HepG2 (cell line): ENCODE measurements at regions not wholly inside any gene's neighbourhood (a gene's known extent, or its start where the extent isn't known, plus 50 kb on each side); places are given as distances from the start of the nearest gene placed in this dataset.
A peak's percentile ranks its signal among the peaks of the same experiment; 100 is the strongest.

Experiments
- ARNT ChIP-seq: fragments of 450-650 bp; IDR thresholded peaks from 2 replicates; pipeline ENCODE4 v1.6.1; 2017
- EED ChIP-seq: sonication (generic); formaldehyde crosslinking; IDR thresholded peaks from 2 replicates; pipeline ENCODE4 v1.5.0; 2020; ENCODE audit warnings: mild to moderate bottlenecking, missing genetic modification reagents
- ERF ChIP-seq: IDR thresholded peaks from 2 replicates; pipeline ENCODE4 v1.6.1; 2018; ENCODE audit warnings: missing biosample characterization, missing genetic modification reagents
- HES4 ChIP-seq: sonication (generic); formaldehyde crosslinking; IDR thresholded peaks from 2 replicates; pipeline ENCODE4 v1.9.0; 2021; ENCODE audit warnings: mild to moderate bottlenecking, missing genetic modification reagents, borderline replicate concordance
- HMGA1 ChIP-seq: sonication (generic); formaldehyde crosslinking; conservative IDR thresholded peaks from 2 replicates; pipeline ENCODE4 v1.4.0; 2020; ENCODE audit warnings: missing genetic modification reagents
- KLF11 ChIP-seq: IDR thresholded peaks from 2 replicates; pipeline ENCODE4 v1.6.1; 2016; ENCODE audit warnings: missing compliant biosample characterization
- MAFG ChIP-seq: sonication (generic); formaldehyde crosslinking; IDR thresholded peaks from 2 replicates; pipeline ENCODE4 v1.5.1; 2020; ENCODE audit warnings: mild to moderate bottlenecking, missing genetic modification reagents
- MEIS2 ChIP-seq: sonication (generic); formaldehyde crosslinking; IDR thresholded peaks from 2 replicates; pipeline ENCODE4 v1.9.0; 2021; ENCODE audit warnings: mild to moderate bottlenecking, missing genetic modification reagents
- RBM22 ChIP-seq: fragments of 200-400 bp; formaldehyde crosslinking; optimal IDR thresholded peaks from 2 replicates; pipeline ENCODE3; 2017; ENCODE audit warnings: mild to moderate bottlenecking, low read length, moderate library complexity
- SMYD3 ChIP-seq: sonication (generic); formaldehyde crosslinking; IDR thresholded peaks from 2 replicates; pipeline ENCODE4 v1.8.1; 2023; ENCODE audit warnings: mild to moderate bottlenecking, missing genetic modification reagents
- SNAPC4 ChIP-seq: sonication (generic); formaldehyde crosslinking; IDR thresholded peaks from 2 replicates; pipeline ENCODE4 v1.4.0; 2020; ENCODE audit warnings: mild to moderate bottlenecking, missing genetic modification reagents
- SOX13 ChIP-seq, 3 experiments: fragments of 450-650 bp in 1 of 3; sonication (generic) in 1 of 3; formaldehyde crosslinking in 1 of 3; IDR thresholded peaks in 2 of 3; conservative IDR thresholded peaks in 1 of 3; 2 replicates each; pipeline versions ENCODE4 v1.5.0 to v1.6.1; 2016 to 2020; ENCODE audit warnings: antibody characterized with exemption in 1 of 3, mild to moderate bottlenecking in 1 of 3, missing compliant biosample characterization in 1 of 3, missing genetic modification reagents in 1 of 3, moderate library complexity in 1 of 3
- ZBED4 ChIP-seq: sonication (generic); formaldehyde crosslinking; IDR thresholded peaks from 2 replicates; pipeline ENCODE4 v1.4.0; 2020; ENCODE audit warnings: missing genetic modification reagents, borderline replicate concordance
- ZFP90 ChIP-seq: sonication (generic); formaldehyde crosslinking; IDR thresholded peaks from 2 replicates; pipeline ENCODE4 v1.8.0; 2022; ENCODE audit warnings: missing genetic modification reagents, mild to moderate bottlenecking, inconsistent platforms, borderline replicate concordance
- ZNF280D ChIP-seq: sonication (generic); formaldehyde crosslinking; IDR thresholded peaks from 2 replicates; pipeline ENCODE4 v1.5.1; 2020; ENCODE audit warnings: mild to moderate bottlenecking, missing genetic modification reagents
- ZNF331 ChIP-seq: sonication (generic); formaldehyde crosslinking; IDR thresholded peaks from 2 replicates; pipeline ENCODE4 v1.4.0; 2020; ENCODE audit warnings: missing genetic modification reagents

- TF ChIP-seq SNAPC4 (CRISPR knock-in tag) (peak; percentile 94), SOX13 (IDR thresholded peaks at IDR 0.05) (peak; percentile 44; the same call in 1 of the 2 replicates), SOX13 (CRISPR knock-in tag; conservative IDR thresholded peaks at IDR 0.05 in 1 of 2, IDR thresholded peaks at IDR 0.05 in 1 of 2) (peak in 1 of 2 experiments; percentile 32; a peak in 2 of 4 replicates), HES4 (CRISPR knock-in tag) (0 out of 2 replicates have a peak, but pooled peaks have one; percentile 58), ZNF280D (peak; percentile 46; the same call in 1 of the 2 replicates), EED (CRISPR knock-in tag) (0 out of 2 replicates have a peak, but pooled peaks have one; percentile 62), ZBED4 (CRISPR knock-in tag) (no peak), RBM22 (peak; percentile 15), HMGA1 (CRISPR knock-in tag) (no peak), ZNF331 (CRISPR knock-in tag) (peak; percentile 66; the same call in 1 of the 2 replicates), MAFG (CRISPR knock-in tag) (no peak), SMYD3 (CRISPR knock-in tag) (peak; percentile 18; the same call in 1 of the 2 replicates), KLF11 (no peak), ARNT (no peak), ERF (CRISPR knock-in tag) (peak; percentile 68), ZFP90 (CRISPR knock-in tag) (no peak; the same call in 1 of the 2 replicates), MEIS2 (CRISPR knock-in tag) (peak; percentile 47; the same call in 1 of the 2 replicates)
Measured at GRCh38 chr6:26199057-26199772, 112.0 kb downstream of the HFE start (continued).
